ENCODE measurements at regions not wholly inside any gene's neighbourhood (a gene's known extent, or its start where the extent isn't known, plus 50 kb on each side); places are given as distances from the start of the nearest gene placed in this dataset.

DNA sequence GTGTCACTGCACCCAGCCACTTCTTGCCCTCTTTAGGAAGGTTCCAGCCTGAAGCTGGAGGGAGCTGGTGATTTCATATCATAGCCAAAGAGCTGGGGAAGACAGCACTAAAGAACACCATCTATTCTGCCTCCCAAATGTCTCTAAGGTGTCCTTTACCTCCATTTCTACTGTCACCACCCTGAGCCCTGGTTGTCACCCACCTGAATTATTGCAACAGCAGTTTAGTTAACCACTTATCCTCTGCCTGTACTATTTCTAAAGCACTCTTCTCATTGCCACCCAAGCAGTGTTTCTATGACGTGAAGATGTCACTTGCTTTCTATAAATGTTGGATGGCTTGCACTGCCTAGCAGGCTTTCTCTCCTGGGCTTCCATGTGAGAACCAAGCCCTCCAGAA lies 69.4 kb upstream of the EED start:
- Histone ChIP-seq H3K9me3 (no peaks in the 10 kb centered on the region), H3K4me1 (peaks cover 0 to 63% (median 10%) of the 10 kb centered on the region in 6 donors)
- 89 to 100% (median 100%) methylated on average over 1 of the region's 1 CpG for WGBS, 5 donors

DNA sequence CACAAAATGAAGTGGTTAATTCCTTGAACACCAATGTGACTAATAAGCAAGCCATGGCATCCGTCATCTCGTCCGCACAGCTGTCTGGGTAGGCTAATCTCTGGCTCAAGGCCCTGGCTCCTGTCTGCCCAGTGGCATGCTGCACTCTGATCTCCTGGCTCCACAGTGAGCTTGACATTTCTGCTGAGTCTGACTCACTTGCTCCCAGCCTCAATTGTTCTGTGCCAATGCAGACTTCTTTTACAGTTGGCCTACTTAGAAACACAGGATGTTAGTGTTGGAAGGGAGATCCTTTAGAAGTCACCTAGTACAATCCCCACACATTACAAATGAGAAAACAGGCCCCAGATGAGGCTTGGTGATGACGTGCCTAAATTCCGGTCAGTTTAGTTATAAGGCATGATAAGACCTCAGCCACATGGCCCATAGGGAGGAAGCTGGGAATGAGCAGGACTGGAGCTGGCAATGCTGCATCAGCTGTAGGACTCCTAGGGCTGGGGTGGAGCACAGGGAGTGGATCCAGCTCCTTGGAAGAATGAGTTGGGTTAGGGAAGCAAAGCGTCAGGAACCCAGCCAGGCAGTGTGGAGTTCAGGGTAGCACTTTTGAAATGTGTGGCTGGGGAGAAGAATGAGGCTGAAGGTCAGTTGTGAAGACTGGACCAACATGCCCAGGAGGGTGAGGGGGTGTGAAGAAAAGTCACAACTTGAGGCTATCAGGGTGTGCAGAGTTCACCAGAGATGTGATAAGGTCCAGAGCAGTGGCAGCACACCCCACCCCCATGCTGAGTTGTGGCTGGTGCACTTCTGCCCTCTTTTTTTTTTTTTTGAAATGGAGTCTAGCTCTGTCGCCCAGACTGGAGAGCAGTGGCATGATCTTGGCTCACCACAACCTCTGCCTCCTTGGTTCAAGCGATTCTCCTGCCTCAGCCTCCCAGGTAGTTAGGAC lies 70.2 kb upstream of the EED start:
- H3K4me1 ChIP-seq: peaks cover 0 to 54% (median 7%) of the 10 kb centered on the region in 6 donors
- H3K36me3 ChIP-seq: no peaks in the 10 kb centered on the region
- no peaks in the 10 kb centered on the region for H3K27me3 ChIP-seq (replicated peaks in 1 of 7)
- DNase-seq: no peak
- no peak overlapping the region for H3K4me3 ChIP-seq
- peak overlapping the region in 5 of 8 donors; percentile 5 to 39 (median 16) for H3K27ac ChIP-seq
- no peak for TF ChIP-seq POLR2A (IDR thresholded peaks at IDR 0.05)
- peak in 1 of 3 donors; percentile 15 for TF ChIP-seq POLR2AphosphoS5 (IDR thresholded peaks at IDR 0.05)
- no peaks in the 10 kb centered on the region for H3K9me3 ChIP-seq
- WGBS, 5 donors: 70 to 87% (median 84%) methylated on average over 8 of the region's 8 CpGs
- intact Hi-C loops (cut with DNase I; ENCODE audit: low total_unique reads): no loop called here

More for the DNA sequence above, 69.4 kb upstream of the EED start:
- TF ChIP-seq POLR2A (IDR thresholded peaks at IDR 0.05) (no peak), POLR2AphosphoS5 (IDR thresholded peaks at IDR 0.05) (no peak)
- TF ChIP-seq, protein P1, sequence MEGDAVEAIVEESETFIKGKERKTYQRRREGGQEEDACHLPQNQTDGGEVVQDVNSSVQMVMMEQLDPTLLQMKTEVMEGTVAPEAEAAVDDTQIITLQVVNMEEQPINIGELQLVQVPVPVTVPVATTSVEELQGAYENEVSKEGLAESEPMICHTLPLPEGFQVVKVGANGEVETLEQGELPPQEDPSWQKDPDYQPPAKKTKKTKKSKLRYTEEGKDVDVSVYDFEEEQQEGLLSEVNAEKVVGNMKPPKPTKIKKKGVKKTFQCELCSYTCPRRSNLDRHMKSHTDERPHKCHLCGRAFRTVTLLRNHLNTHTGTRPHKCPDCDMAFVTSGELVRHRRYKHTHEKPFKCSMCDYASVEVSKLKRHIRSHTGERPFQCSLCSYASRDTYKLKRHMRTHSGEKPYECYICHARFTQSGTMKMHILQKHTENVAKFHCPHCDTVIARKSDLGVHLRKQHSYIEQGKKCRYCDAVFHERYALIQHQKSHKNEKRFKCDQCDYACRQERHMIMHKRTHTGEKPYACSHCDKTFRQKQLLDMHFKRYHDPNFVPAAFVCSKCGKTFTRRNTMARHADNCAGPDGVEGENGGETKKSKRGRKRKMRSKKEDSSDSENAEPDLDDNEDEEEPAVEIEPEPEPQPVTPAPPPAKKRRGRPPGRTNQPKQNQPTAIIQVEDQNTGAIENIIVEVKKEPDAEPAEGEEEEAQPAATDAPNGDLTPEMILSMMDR (IDR thresholded peaks at IDR 0.05 in 8 of 11, conservative IDR thresholded peaks at IDR 0.05 in 3 of 11): no peak
- no peaks in the 10 kb centered on the region for H3K36me3 ChIP-seq
- intact Hi-C loops (cut with DNase I; ENCODE audit: low total_unique reads): no loop called here
- no peak overlapping the region for H3K4me3 ChIP-seq
- DNase-seq: no peak
- H3K27me3 ChIP-seq (replicated peaks in 1 of 7): no peaks in the 10 kb centered on the region
- H3K27ac ChIP-seq: peak overlapping the region in 1 of 8 donors; percentile 39

- intact Hi-C loops (cut with DNase I; ENCODE audit: low total_unique reads): no loop called here
- no peaks in the 10 kb centered on the region for H3K36me3 ChIP-seq
- no peaks in the 10 kb centered on the region for H3K27me3 ChIP-seq (replicated peaks in 1 of 7)
- no peak overlapping the region for H3K27ac ChIP-seq
- TF ChIP-seq, protein P1 (IDR thresholded peaks at IDR 0.05 in 8 of 11, conservative IDR thresholded peaks at IDR 0.05 in 3 of 11): no peak
- no peak for TF ChIP-seq POLR2AphosphoS5 (IDR thresholded peaks at IDR 0.05)
- no peak for TF ChIP-seq POLR2A (IDR thresholded peaks at IDR 0.05)
- WGBS, 5 donors: 42 to 79% (median 63%) methylated on average over 1 of the region's 1 CpG
- H3K4me1 ChIP-seq: peaks cover 0 to 40% (median 6%) of the 10 kb centered on the region in 6 donors
- no peaks in the 10 kb centered on the region for H3K9me3 ChIP-seq
- H3K4me3 ChIP-seq: no peak overlapping the region
- DNase-seq: no peak
Measured at GRCh38 chr11:86172894-86173293, 71.7 kb upstream of the EED start.

DNA sequence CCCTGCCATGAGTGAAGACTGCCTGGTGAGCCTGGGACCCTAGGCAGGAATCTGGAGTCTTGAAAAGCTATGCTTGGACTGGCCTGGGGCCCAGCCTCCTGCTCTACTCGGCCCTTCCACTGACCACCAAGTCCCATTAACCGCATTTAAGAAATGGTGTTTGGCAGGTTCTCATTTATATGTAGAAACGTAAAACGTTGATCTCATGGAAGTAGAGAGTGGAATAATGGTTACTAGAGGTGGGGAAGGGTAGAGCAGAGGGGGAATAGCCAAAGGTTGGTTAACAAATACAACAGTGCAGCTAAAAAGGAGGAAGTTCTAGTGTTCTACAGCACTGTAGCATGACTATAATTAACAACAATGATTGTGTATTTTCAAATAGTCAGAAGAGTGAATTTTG lies 72.9 kb upstream of the EED start:
- no peak for DNase-seq
- 86 to 91% (median 88%) methylated on average over 4 of the region's 4 CpGs for WGBS, 5 donors
- Histone ChIP-seq H3K4me3 (no peak overlapping the region), H3K27ac (peak overlapping the region in 1 of 8 donors; percentile 19), H3K4me1 (peaks cover 0 to 27% (median 3%) of the 10 kb centered on the region in 6 donors), H3K27me3 (replicated peaks in 1 of 7) (no peaks in the 10 kb centered on the region), H3K9me3 (no peaks in the 10 kb centered on the region), H3K36me3 (no peaks in the 10 kb centered on the region)
- intact Hi-C loops (cut with DNase I; ENCODE audit: low total_unique reads): no loop called here
- TF ChIP-seq, protein P1 (IDR thresholded peaks at IDR 0.05 in 8 of 11, conservative IDR thresholded peaks at IDR 0.05 in 3 of 11): no peak
- TF ChIP-seq POLR2A (IDR thresholded peaks at IDR 0.05) (no peak), POLR2AphosphoS5 (IDR thresholded peaks at IDR 0.05) (no peak)

All from spleen (tissue), 11 donors.